T-cell (primary cell): ENCODE measurements at regions not wholly inside any gene's neighbourhood (a gene's known extent, or its start where the extent isn't known, plus 50 kb on each side); places are given as distances from the start of the nearest gene placed in this dataset.

ENCODE experiments used
- ATAC-seq, 4 experiments: fragments of 200-7000 bp in 3 of 4; fragments of 150-1000 bp in 1 of 4; cut with Tn5 transposase; replicated peaks in 1 of 4; 1 replicate in 3 of 4; 2 replicates in 1 of 4; pipeline ENCODE4 v1.10.0; 2021; ENCODE audit warnings: moderate library complexity in 3 of 4, mild to moderate bottlenecking in 2 of 4, moderate number of reproducible peaks in 1 of 4
- CTCF ChIA-PET, 2 donors: fragments of 300-600 bp; sonication (Branson Sonifier 250); formaldehyde crosslinking; loops; one replicate each; lab custom pipeline; 2022; ENCODE audit warnings: antibody characterized with exemption in 2 of 2; lab: Charles Lee
- POLR2A ChIA-PET, 2 donors: fragments of 300-600 bp; sonication (Branson Sonifier 250); formaldehyde crosslinking; loops; one replicate each; lab custom pipeline; 2022; ENCODE audit warnings: antibody characterized with exemption in 2 of 2; lab: Charles Lee
- DNase-seq, 35 experiments: peaks; one replicate each; pipeline versions ENCODE4 v3.0.0 to v3.0.0-alpha.2; 2013 to 2023
- H3K27ac ChIP-seq: one replicate; pipeline ENCODE4 v1.5.1; 2013; ENCODE audit warnings: low read length
- H3K27me3 ChIP-seq, 2 experiments: replicated peaks in 1 of 2; 1 replicate in 1 of 2; 2 replicates in 1 of 2; pipeline versions ENCODE4 v1.6.1 to v1.7.0; 2013; ENCODE audit warnings: low read length in 1 of 2, mixed read lengths in 1 of 2; ENCODE audit not compliant: control insufficient read depth in 2 of 2, insufficient read depth in 2 of 2; ENCODE audit errors: extremely low read depth in 1 of 2
- H3K36me3 ChIP-seq, 2 donors: 1 replicate in 1 of 2; 2 replicates in 1 of 2; pipeline versions ENCODE4 v1.6.1 to v1.7.0; 2013; ENCODE audit warnings: low read length in 1 of 2; ENCODE audit not compliant: control insufficient read depth in 2 of 2, insufficient read depth in 1 of 2; ENCODE audit errors: extremely low read depth in 1 of 2
- H3K4me1 ChIP-seq, 2 experiments: 1 replicate in 1 of 2; 2 replicates in 1 of 2; pipeline versions ENCODE4 v1.6.1 to v1.7.0; 2013; ENCODE audit warnings: low read length in 2 of 2, mixed read lengths in 1 of 2; ENCODE audit not compliant: insufficient read depth in 2 of 2, control insufficient read depth in 1 of 2; ENCODE audit errors: extremely low read depth in 1 of 2
- H3K4me3 ChIP-seq, 2 donors: 1 replicate in 1 of 2; 2 replicates in 1 of 2; pipeline versions ENCODE4 v1.5.1 to v1.7.0; 2013; ENCODE audit warnings: mild to moderate bottlenecking in 2 of 2, low read length in 1 of 2, moderate library complexity in 1 of 2; ENCODE audit not compliant: control insufficient read depth in 1 of 2; ENCODE audit errors: extremely low read depth in 1 of 2
- H3K9me3 ChIP-seq: 2 replicates; pipeline ENCODE4 v1.7.0; 2013
- H3K27ac Mint-ChIP-seq, 2 donors: one replicate each; pipeline ENCODE4 v1.8.0; 2020 to 2021; ENCODE audit warnings: mild to moderate bottlenecking in 2 of 2, mixed read lengths in 2 of 2
- H3K27me3 Mint-ChIP-seq, 2 donors: one replicate each; pipeline ENCODE4 v1.8.0; 2021 to 2022; ENCODE audit warnings: mixed read lengths in 2 of 2
- H3K36me3 Mint-ChIP-seq: one replicate; pipeline ENCODE4 v1.8.0; 2021; ENCODE audit warnings: mixed read lengths
- H3K4me1 Mint-ChIP-seq, 3 donors: one replicate each; pipeline ENCODE4 v1.8.0; 2020 to 2022; ENCODE audit warnings: mixed read lengths in 3 of 3, mild to moderate bottlenecking in 1 of 3
- H3K4me3 Mint-ChIP-seq, 3 donors: one replicate each; pipeline ENCODE4 v1.8.0; 2020 to 2022; ENCODE audit warnings: mild to moderate bottlenecking in 3 of 3, mixed read lengths in 3 of 3, moderate library complexity in 3 of 3
- H3K9me3 Mint-ChIP-seq, 3 donors: one replicate each; pipeline ENCODE4 v1.8.0; 2020 to 2022; ENCODE audit warnings: mixed read lengths in 3 of 3
- WGBS: methylation state at CpG from one replicate; pipeline ENCODE4 v1.1.5; 2013; ENCODE audit warnings: missing lambda C conversion rate; ENCODE audit not compliant: insufficient coverage; 5-methylcytosine and 5-hydroxymethylcytosine counted together

GRCh38 chr9:93893194-93893593 is 62.0 kb downstream of the BARX1 start:
- DNase-seq = no peak
- no peak for ATAC-seq
- H3K4me3 Mint-ChIP-seq = no peak overlapping the region
- Histone ChIP-seq H3K9me3 (no peaks in the 10 kb centered on the region), H3K4me3 (no peak overlapping the region), H3K36me3 (no peaks in the 10 kb centered on the region), H3K4me1 (peaks cover 3 to 20% of the 10 kb centered on the region in 2 experiments), H3K27me3 (peaks cover 0 to 14% of the 10 kb centered on the region in 2 experiments), H3K27ac (no peak overlapping the region)
- no peaks in the 10 kb centered on the region for H3K36me3 Mint-ChIP-seq
- H3K4me1 Mint-ChIP-seq = peaks cover 15 to 16% (median 15%) of the 10 kb centered on the region in 3 donors
- peaks cover 4 to 15% (median 9%) of the 10 kb centered on the region in 3 donors for H3K9me3 Mint-ChIP-seq
- H3K27ac Mint-ChIP-seq = no peak overlapping the region
- CTCF ChIA-PET = no interaction called here
- peaks cover 5 to 11% of the 10 kb centered on the region in 2 donors for H3K27me3 Mint-ChIP-seq
- POLR2A ChIA-PET = no interaction called here

GRCh38 chr9:93892748-93893147 is 62.4 kb downstream of the BARX1 start:
- Mint-ChIP-seq H3K27ac (no peak overlapping the region), H3K36me3 (no peaks in the 10 kb centered on the region), H3K4me3 (no peak overlapping the region), H3K9me3 (peaks cover 4 to 15% (median 9%) of the 10 kb centered on the region in 3 donors), H3K27me3 (peaks cover 5 to 11% of the 10 kb centered on the region in 2 donors), H3K4me1 (peaks cover 10 to 11% (median 11%) of the 10 kb centered on the region in 3 donors)
- Histone ChIP-seq H3K9me3 (no peaks in the 10 kb centered on the region), H3K36me3 (no peaks in the 10 kb centered on the region), H3K4me1 (peaks cover 2 to 16% of the 10 kb centered on the region in 2 experiments), H3K27ac (no peak overlapping the region), H3K27me3 (peaks cover 0 to 14% of the 10 kb centered on the region in 2 experiments), H3K4me3 (no peak overlapping the region)
- ATAC-seq = no peak
- DNase-seq = no peak
- ChIA-PET POLR2A (no interaction called here), CTCF (no interaction called here)
- no CpG with 5 or more reads among the region's 4 CpGs for WGBS

- Mint-ChIP-seq H3K27ac (no peak overlapping the region), H3K4me3 (no peak overlapping the region), H3K9me3 (peaks cover 4 to 15% (median 9%) of the 10 kb centered on the region in 3 donors), H3K27me3 (peaks cover 7 to 20% of the 10 kb centered on the region in 2 donors), H3K36me3 (no peaks in the 10 kb centered on the region), H3K4me1 (peaks cover 0 to 1% (median under 1%) of the 10 kb centered on the region in 3 donors)
- H3K27ac ChIP-seq = no peak overlapping the region
- H3K4me1 ChIP-seq = peaks cover 0 to 6% of the 10 kb centered on the region in 2 experiments
- DNase-seq (no peak), ATAC-seq (no peak)
- H3K9me3 ChIP-seq = no peaks in the 10 kb centered on the region
- CTCF ChIA-PET = no interaction called here
- WGBS = 93% methylated on average over 2 of the region's 4 CpGs
- no peak overlapping the region for H3K4me3 ChIP-seq
- POLR2A ChIA-PET = no interaction called here
- no peaks in the 10 kb centered on the region for H3K36me3 ChIP-seq
- H3K27me3 ChIP-seq = peaks cover 0 to 17% of the 10 kb centered on the region in 2 experiments
Measured at GRCh38 chr9:93891549-93892310, 63.4 kb downstream of the BARX1 start.

GRCh38 chr9:93891050-93891449 is 64.1 kb downstream of the BARX1 start:
- Mint-ChIP-seq H3K4me1 (peaks cover 0 to 1% (median 0%) of the 10 kb centered on the region in 3 donors), H3K27ac (no peak overlapping the region), H3K36me3 (no peaks in the 10 kb centered on the region), H3K27me3 (peaks cover 8 to 21% of the 10 kb centered on the region in 2 donors), H3K4me3 (no peak overlapping the region), H3K9me3 (peaks cover 4 to 15% (median 9%) of the 10 kb centered on the region in 3 donors)
- WGBS = 65% methylated on average over 6 of the region's 6 CpGs
- H3K36me3 ChIP-seq = no peaks in the 10 kb centered on the region
- no peak for DNase-seq
- ChIA-PET POLR2A (no interaction called here), CTCF (no interaction called here)
- H3K27me3 ChIP-seq = peaks cover 0 to 17% of the 10 kb centered on the region in 2 experiments
- no peaks in the 10 kb centered on the region for H3K4me1 ChIP-seq
- no peak for ATAC-seq
- H3K4me3 ChIP-seq = no peak overlapping the region
- no peaks in the 10 kb centered on the region for H3K9me3 ChIP-seq
- H3K27ac ChIP-seq = no peak overlapping the region

- H3K4me3 ChIP-seq = no peak overlapping the region
- H3K36me3 Mint-ChIP-seq = no peaks in the 10 kb centered on the region
- H3K36me3 ChIP-seq = no peaks in the 10 kb centered on the region
- ChIA-PET CTCF (no interaction called here), POLR2A (no interaction called here)
- WGBS = no CpG with 5 or more reads among the region's 2 CpGs
- H3K27me3 ChIP-seq = peaks cover 0 to 17% of the 10 kb centered on the region in 2 experiments
- ATAC-seq (no peak), DNase-seq (no peak)
- H3K9me3 ChIP-seq = no peaks in the 10 kb centered on the region
- peaks cover 8 to 21% of the 10 kb centered on the region in 2 donors for H3K27me3 Mint-ChIP-seq
- no peak overlapping the region for H3K4me3 Mint-ChIP-seq
- no peaks in the 10 kb centered on the region for H3K4me1 ChIP-seq
- no peaks in the 10 kb centered on the region for H3K4me1 Mint-ChIP-seq
- H3K9me3 Mint-ChIP-seq = peaks cover 4 to 15% (median 9%) of the 10 kb centered on the region in 3 donors
- H3K27ac ChIP-seq = no peak overlapping the region
- H3K27ac Mint-ChIP-seq = no peak overlapping the region
Measured at GRCh38 chr9:93890436-93890935, 64.7 kb downstream of the BARX1 start.

- Mint-ChIP-seq H3K4me3 (no peak overlapping the region), H3K9me3 (peaks cover 0 to 4% (median 2%) of the 10 kb centered on the region in 3 donors), H3K27me3 (peaks cover 13 to 35% of the 10 kb centered on the region in 2 donors), H3K27ac (no peak overlapping the region), H3K36me3 (no peaks in the 10 kb centered on the region), H3K4me1 (no peaks in the 10 kb centered on the region)
- peaks cover 0 to 11% of the 10 kb centered on the region in 2 experiments for H3K27me3 ChIP-seq
- ChIA-PET POLR2A (no interaction called here), CTCF (no interaction called here)
- WGBS = 76% methylated on average over 7 of the region's 7 CpGs
- H3K9me3 ChIP-seq = no peaks in the 10 kb centered on the region
- no peak for DNase-seq
- no peak overlapping the region for H3K4me3 ChIP-seq
- no peaks in the 10 kb centered on the region for H3K4me1 ChIP-seq
- H3K36me3 ChIP-seq = no peaks in the 10 kb centered on the region
- no peak overlapping the region for H3K27ac ChIP-seq
- no peak for ATAC-seq
Measured at GRCh38 chr9:93886911-93887310, 68.2 kb downstream of the BARX1 start.
